Hepatocyte (in vitro differentiated cells): ENCODE measurements at regions not wholly inside any gene's neighbourhood (a gene's known extent, or its start where the extent isn't known, plus 50 kb on each side); places are given as distances from the start of the nearest gene placed in this dataset.

Experiments used
- EZH2 ChIP-seq: fragments of 200-600 bp; sonication (generic); IDR thresholded peaks from 2 replicates; pipeline ENCODE4 v1.6.1; 2016; ENCODE audit warnings: antibody characterized with exemption, mild to moderate bottlenecking, borderline replicate concordance
- EZH2phosphoT487 ChIP-seq: fragments of 200-600 bp; sonication (generic); IDR thresholded peaks from one replicate; pipeline ENCODE4 v1.6.1; 2018; ENCODE audit warnings: antibody characterized with exemption, mild to moderate bottlenecking, low read depth, moderate library complexity; ENCODE audit not compliant: unreplicated experiment, severe bottlenecking
- TF ChIP-seq, protein P1 (sequence below): fragments of 200-600 bp; sonication (generic); IDR thresholded peaks from 2 replicates; pipeline ENCODE4 v1.5.1; 2016; ENCODE audit warnings: antibody characterized with exemption, mild to moderate bottlenecking; ENCODE audit not compliant: poor library complexity

DNA sequence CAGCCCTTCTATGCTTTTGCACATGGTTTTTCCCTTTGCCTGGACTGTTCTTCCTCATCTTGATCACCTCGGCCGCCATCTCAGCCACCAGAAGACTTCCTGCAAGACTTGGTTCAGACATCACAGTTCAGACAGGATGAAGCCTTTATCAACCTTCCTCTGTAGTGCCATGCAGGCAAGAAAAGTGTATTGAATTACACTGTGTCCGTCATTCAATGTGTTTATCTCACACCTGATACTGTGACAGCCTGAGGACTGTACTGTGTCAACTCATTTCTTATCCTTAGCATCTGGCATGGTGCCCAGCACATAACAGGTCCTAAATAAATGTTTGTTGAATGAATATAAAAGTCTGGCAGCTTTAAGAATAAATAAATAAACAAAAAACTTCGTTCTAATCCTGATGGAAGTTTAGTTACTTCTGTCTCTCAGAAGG is 133.3 kb upstream of the MAN1A1 start:
- TF ChIP-seq, protein P1, sequence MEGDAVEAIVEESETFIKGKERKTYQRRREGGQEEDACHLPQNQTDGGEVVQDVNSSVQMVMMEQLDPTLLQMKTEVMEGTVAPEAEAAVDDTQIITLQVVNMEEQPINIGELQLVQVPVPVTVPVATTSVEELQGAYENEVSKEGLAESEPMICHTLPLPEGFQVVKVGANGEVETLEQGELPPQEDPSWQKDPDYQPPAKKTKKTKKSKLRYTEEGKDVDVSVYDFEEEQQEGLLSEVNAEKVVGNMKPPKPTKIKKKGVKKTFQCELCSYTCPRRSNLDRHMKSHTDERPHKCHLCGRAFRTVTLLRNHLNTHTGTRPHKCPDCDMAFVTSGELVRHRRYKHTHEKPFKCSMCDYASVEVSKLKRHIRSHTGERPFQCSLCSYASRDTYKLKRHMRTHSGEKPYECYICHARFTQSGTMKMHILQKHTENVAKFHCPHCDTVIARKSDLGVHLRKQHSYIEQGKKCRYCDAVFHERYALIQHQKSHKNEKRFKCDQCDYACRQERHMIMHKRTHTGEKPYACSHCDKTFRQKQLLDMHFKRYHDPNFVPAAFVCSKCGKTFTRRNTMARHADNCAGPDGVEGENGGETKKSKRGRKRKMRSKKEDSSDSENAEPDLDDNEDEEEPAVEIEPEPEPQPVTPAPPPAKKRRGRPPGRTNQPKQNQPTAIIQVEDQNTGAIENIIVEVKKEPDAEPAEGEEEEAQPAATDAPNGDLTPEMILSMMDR, result no peak
- TF ChIP-seq EZH2phosphoT487 (no peak), EZH2 (no peak)
